Stimulated activated CD8-positive, alpha-beta memory T cell treated with anti-CD3 and anti-CD28 coated beads, Interleukin-2, amount 100 ng/mL, for 48 hours (primary cell): ENCODE measurements at regions not wholly inside any gene's neighbourhood (a gene's known extent, or its start where the extent isn't known, plus 50 kb on each side); places are given as distances from the start of the nearest gene placed in this dataset.
"Not testable (repeated sequence)": the region's sequence is repeated elsewhere in the genome, so short reads cannot be mapped to it uniquely, and the experiment has no call there.

ENCODE experiments used
- DNase-seq, 2 donors: peaks; one replicate each; pipeline ENCODE4 v3.0.0-alpha.2; 2020; ENCODE audit warnings: low read depth in 2 of 2

DNA sequence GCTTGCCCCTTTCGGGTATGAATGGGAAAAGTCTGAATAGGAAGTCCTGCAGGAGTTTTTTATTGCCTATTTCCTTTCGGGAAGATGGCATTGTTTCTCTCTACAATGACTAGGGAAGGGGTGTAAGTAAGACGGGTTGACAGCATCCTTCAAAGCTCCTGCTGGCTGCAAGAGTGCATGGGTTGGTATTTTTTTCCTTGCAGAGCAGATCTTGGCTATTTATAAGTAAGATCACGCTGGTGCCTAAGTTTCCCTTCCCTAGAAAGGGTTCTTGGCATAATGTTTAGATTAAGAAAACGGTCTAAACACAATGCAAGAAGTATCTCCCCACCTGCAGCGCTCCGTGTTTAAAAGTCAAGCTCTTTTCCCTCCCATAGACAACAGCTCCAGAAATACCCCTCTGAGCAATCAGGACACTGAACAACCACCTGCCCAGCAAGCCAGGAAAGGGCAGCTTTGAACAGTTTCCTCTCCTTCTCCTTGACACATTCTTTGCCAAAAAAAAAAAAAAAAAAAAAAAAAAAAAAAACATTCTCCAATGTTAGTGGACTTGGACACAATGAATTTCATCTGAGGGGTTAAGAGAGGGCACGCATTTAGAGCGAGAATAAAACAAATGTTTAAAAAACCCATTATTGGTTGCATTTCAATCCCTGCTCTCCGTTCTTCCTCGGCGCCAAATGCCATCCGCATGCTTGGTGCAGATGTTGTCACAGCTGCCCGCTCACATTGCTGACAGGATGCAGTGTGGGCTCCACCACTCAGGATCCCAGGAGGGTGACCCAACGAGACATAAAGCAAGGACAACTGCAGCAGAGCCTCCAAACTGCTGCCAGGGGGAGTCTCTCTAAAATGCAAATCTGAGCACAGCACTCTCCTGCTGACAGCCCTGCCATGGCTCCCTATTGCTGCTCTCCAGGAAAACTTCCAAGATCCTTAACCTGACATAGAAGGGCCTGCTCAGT is 427.4 kb upstream of the MGMT start:
- no peak for DNase-seq

DNA sequence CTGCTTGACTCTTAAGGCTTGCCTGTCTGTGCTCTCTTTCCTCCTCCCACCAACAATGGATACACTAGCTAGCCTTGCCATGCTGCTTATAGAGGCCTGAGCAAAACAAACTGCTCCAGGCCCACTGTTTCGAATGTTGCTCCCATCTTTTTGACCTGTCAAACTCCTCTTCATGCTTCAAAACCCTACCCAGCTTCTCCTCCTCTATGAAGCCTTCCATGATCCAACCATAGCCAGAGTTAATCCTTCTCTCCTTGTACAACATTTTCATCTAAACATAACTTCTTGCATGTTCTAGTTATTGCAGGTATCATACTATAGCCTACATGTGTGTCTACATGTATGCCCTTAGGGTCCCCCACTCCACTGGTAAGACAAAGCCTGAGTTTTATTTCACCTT is 426.7 kb upstream of the MGMT start:
- no peak for DNase-seq

DNA sequence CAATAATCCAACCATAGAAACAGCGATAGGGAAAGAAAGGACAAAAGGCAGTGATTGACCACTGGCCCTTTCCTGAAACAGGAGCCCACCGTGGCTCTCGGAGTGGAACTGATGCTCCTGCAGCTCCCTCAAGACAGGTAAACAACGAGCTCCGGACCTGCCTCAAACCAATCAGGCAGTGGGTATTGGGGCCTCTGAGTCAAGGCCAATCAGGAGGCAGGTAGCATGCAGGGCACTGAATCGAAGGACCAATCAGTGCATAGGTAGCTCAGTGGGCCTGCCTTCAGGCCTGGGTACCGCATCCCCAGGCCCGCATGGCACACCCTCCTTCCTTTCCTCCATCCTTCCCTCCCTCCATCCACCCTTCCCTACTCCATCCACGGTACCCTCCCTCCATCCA is 425.1 kb upstream of the MGMT start:
- DNase-seq: no peak

DNA sequence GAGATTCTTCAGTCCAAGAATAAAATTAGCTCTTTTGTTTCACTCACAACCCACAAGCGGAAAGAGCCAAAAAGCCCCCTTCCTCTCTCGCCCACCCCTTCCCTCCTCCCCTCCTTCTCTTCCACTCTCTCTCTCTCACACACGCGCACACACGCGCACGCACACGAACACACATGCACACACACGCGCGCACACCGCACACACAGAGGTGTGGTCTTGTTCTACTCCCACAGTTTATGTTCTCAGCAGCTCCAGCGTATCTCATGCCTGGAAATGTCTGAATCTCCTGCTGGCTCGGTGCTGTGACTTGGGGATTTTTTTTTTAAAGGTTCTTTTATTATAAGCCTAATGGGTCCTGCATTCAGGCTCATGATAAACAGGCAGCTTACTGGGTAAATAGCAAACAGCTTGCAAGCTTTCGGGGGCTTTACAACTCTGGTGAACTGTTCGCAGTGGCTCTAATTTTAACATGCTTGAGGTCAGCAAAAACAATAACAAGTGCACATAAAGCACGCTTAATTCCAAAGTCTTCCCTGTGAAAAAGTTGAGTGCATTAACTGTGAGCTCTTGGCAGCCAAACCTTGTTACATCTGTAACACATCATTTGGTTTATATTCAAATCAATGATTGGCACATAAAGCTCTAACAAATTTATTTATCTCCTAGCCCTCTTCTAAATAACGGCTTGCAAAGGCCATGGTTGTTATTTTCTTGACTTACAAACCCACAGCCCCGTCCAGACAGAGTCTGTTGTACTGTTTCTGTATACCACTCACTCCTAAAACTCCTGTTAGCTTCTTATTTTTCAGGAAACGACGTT is 424.1 kb upstream of the MGMT start:
- DNase-seq: no peak

DNA sequence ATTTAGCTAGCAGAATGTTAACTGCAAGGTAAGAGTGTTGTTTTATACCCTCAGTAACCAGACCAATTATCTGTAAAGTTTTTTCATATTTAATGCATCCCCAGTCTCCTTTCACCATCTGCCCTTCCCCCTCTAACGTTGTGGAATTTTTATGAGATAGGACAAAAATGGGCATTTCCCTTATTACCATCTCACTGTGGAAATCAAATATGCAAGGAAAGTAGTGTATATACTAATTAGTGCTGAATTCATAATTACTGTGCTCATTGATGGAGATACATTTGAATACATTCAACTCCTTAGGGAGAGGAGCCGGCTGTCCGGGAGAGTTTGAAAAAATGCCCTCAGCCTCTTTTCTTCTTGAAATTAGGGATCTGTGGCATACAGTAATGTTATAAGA is 423.4 kb upstream of the MGMT start:
- no peak for DNase-seq

DNA sequence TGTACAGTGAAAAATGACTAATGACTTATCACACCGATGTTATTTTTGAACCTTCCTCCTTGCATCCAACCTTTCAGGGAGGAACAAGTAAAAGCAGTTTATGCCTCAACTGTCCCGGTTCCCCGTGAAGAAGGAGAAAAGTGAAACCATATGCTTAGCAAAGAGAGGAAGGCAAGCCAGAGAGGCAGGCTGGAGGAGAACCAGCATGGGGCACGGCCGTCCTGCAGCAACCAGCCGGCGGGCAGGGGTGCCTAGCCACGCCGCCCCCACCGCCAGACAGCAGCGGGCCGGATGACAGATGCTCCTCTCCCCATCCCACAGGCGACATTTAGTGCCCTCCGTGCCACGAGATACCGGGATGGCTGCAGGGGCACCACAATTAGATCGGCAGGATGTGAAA is 421.4 kb upstream of the MGMT start:
- no peak for DNase-seq

DNA sequence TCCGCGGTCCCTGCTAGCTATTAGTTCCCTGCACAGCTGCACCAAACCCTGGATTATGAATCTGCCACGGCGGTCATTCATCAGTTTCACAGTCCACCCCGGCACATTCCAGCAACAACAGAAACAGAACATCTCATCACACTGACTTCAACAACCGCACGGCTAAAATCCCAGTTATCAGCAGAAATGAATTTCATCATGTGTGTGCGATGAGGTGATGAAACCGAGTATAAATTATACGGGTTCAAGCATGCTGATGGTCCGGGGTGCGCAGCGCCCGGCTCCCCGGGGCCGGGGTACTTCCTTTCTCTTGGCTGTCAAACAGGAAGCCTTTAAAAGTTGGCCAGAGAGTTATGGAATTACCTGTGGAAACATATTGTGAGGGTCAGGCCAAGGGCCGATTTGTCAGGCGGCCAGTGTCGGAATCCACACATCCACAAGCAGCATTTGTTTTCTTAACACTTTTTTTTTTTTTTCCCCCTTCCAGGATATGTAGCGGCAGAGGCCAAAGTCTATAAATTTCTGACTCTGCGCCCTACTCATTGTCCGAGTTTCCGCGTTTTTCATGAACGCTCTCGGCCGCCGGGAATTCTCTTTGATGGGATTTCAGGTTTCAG is 420.9 kb upstream of the MGMT start:
- DNase-seq: no peak

DNA sequence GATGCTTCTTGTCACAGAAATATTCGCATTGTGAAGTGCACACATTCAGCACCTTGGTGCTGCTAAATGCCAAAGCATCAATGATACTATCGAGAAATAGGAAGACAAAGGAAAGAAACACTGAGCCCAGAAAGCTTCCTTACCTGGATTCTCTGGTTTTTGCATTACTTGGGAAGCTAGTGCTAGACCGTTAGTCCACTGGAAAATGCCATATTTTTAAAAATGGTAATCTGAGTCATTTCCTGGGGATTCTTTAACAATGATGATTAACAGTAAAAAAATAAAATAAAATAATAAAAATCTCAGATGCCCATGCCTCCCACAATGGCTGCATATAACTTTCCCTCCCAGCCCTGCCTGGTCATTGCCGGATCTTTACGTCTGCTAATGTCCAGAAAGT is 420.1 kb upstream of the MGMT start:
- DNase-seq: no peak

DNA sequence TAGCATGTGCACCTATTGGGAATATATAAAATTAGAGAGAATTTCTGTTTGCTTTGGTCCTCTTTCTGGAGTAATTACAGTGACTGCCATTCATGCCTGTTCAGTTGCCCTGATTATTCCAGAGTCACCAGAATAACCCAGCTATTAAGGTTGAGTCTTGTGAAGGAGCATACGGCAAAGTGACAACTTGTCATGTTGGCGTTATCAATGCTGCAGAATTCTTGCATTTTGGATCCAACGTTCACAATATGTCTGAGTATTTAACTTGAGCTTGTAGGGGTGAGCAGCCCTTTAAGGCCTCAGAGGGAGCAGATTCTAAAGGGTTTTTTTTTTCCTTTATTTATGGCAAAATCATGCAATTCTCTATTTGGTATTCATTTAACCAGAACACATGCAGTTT is 419.4 kb upstream of the MGMT start:
- DNase-seq: no peak

DNA sequence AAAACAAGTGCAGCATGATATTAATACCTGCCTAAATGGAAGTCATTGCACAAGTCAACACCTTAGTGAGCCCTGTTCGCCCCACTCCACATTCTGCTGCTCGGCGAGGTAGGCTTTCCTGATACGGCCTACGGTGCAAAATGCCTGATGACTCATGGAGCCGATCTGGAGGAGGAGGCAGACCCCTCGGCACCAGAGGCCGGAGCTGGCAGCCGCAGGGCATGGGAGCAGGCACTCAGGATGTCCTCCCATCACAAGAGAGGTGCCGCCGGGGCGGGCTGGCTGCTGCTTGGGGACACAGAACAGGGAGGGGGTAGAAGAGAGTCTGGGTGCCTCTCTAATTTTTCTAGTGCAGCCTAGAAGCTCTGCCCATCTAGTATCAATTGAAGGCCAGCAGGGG is 418.5 kb upstream of the MGMT start:
- DNase-seq: no peak

DNA sequence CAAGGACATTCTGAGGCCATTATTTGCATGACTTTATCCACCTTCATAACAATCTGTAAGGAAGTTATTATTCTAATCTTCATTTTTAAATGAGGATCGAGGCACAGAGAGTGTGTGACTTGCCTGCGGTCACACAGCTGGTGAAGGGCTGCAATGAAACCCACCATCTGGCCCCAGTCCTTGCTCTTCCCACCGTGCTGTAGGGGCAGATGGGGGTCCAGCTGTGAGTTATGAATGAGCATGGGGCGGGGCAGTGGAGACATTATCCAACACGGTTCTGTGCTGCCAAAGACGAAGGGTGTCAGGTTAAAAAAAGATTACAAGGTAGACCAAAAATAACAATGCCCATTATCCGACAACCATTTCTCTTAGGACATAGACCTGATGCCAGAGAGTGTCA is 417.5 kb upstream of the MGMT start:
- DNase-seq: no peak

DNA sequence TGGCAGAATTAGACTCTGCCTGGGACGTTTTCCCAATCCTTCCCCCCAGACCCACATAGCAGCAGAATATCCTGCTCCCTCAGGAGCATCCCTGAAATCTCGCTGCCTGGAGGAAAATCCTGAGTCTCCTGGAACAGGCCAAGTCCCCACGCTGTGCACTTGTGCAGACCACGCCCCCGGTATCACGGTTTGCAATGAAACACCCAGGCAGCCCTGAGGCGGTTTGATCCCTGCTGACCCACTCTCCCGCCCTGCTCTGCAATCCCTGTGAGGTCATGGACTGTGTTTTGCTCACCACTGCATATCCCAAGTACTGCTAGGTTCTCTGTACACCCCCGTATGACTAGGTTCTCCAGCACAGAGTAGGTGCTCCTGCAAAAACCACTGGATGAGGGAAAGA is 411.8 kb upstream of the MGMT start:
- no peak for DNase-seq

DNA sequence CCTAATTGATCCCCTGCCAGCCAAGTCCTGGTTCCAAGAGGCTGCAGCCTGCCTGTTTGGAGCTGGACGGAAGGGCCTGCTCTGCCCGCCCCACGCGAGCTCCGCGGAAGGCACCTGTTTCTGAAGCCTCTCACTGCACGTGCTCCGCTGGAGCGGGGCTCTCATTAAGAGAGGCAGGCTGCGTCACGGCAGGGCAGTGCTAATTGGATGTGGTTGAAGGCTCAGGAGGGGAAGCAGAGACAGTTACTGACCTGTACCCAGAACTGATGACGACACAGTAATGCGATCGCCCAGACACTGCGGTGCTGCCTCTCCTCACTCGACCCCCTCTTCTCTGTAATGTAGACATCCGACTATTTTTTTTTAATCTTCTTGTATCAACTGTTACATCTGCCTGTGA is 411.1 kb upstream of the MGMT start:
- no peak for DNase-seq

DNA sequence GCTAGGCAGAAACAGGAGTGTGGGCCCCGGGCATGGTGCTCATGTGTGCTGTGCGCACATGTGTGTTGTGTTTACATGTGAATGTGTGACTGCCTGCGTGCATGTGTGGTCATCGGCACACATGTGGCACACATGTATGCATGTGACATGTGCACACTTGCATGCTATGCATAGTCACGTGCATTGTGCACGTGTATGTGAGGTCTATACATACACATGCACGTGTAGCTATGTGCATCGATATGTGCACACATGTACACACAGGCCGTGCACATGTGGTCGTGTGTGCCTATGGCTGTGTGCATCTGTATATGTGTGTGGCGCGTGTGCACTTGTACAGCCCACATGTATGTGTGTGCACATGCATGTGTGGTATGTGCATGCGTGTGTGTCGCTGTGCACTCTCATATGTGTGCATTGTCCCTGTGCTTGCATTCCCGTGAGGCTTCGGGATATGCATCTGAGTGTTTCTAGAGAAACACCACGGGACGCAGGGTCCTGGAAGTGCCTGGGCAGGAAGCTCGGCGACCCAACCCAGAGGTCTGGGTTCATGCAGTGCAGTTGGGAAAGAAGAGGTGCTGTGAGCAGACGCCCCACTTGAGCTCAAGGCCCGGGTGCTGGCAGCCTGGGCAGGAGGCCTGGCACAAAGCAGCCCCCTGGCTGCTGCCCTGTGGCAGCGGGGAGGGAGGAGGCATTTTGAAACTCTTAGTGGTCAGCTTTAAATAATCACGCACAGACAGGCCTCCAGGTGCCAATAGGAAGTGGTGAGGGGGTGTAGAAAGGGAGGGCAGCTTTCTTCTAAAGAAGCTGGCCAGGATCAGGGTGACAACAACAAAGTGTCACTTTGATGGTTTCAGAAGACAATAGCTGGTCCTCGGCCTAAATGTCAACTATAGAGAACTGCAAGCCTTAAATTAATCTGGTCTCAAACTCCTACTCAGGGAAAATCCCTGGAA is 410.0 kb upstream of the MGMT start:
- no peak for DNase-seq

DNA sequence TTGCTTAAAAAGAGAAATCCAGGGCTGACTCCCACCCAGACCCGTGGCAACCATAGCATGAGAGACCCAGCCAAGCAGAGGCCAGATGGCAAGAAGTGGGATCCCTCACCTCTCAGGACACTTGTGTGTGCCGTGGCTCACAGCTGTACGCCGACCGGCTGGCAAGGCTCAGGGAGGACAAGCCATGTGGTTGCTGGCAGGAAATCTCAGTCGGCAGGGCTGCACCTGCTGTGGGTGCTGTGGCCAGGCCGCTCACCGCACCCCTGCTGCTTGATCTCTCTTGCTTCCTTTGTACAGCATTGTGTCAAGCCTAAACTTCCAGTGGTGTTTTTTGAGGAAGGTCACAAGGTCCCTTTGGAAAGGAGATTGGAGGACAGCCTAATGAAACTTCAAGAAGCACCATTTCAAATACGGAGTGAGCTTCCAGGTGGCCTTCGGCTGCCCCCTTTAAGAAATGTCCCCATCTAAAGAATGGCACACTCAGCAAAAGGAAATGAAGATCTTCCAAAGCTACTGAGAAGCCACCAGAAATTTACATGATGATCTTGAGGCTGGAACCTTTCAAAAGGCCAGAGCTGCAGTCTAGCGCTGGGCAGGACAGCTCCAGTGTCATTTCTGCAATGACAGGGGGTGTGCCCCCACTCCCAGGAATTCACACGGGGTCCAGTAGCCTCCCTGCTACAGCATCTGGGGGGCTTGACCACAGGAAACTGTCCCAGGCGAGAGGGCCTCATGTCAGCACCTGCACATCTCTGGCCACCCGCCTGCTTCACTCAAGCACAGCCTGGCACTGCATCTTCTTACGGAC is 409.0 kb upstream of the MGMT start:
- DNase-seq: peak; percentile 20 to 21

DNA sequence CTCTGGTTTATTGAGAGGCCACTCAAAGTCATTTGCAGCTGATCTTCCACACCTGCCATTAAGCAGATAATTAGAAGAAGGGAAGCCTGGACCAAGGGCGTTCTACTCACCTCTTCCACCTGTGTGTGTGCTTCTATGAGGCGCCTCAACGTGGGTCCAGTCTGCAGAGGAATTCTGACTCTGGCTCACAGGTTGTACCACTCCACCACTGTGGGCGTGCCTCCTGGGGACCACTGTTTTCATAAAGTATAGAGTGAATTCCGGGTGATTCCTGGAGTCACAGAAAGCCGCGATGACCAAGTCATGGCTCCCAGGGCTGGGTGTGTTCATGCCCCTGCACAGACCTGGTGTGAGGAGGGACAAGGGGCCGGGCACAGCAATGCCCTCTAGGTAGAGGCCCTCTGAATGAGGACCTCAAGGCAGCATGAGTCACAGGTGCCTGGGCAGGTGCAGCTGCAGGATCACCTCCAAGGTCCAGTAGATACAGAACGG is 408.3 kb upstream of the MGMT start:
- DNase-seq: no peak

DNA sequence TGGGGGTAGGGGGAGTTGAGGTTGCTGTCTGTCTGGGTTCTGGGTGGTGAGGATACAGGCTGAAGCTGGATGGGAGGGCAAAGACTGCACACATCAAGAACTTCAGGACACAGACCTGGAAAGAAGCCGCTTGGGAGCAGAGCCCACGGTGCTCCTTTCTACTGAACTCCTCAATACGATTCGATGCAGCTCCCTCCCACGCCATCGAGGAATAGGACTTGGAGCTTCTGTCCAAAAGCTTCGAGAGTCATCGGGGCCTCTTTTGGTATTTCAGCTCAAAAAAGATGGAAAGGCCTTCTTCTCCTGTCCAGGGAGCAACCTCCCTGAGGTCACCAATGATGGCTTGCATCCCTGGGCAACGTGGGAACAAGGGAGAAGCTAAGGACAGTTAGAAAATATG is 407.1 kb upstream of the MGMT start:
- DNase-seq: no peak

DNA sequence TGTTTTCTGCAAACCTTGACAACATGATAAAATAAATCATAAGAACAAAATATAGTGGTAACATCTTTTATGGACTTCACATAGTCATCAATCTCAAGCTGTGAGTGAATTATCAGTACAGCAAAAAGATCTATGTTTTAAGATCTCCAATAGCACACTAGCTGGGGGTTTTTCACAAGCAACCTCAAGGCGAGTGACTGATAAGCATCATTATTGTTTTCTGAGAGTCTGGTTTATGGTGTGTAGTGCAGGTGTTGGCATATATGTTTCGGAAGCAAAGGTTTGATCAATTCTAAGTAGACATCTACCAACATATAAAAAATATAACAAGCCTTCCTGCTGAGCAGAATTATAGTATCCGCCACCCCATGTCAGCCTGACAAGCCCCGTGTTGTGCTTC is 403.8 kb upstream of the MGMT start:
- no peak for DNase-seq

DNA sequence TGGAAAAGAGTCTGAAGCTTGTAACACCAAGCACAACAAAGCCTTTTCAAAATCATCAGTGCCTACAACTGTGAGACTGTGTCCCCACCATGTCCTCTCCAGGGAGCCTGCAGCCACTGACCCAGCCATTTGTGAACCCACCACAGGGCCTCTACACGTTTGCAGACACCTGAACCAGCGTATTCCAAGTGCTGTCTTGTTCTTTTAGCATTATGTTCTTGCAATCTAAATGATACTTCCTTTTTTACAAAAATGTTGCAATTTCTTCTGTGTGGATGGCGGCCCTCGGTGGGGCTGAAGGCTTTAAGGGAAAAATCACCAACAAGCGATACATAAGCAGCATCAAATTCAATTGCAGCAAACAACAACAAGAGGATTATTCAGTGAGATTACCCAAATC is 403.2 kb upstream of the MGMT start:
- no peak for DNase-seq

DNA sequence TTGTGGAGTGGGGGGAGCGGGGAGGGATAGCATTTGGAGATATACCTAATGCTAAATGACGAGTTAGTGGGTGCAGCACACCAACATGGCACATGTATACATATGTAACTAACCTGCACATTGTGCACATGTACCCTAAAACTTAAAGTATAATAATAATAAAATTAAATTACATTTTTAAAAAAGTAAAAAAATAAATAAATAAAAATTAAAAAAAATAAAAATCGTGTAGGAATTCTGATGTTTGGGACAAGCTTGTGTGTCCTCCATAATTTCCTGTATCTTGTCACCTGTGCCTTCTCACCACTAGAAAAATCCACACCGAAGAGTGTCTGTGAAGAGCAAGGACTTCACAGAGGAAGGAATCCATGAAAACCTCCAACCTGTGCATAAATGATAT is 400.5 kb upstream of the MGMT start:
- DNase-seq: not testable (repeated sequence)
